ENCODE measurements at regions not wholly inside any gene's neighbourhood (a gene's known extent, or its start where the extent isn't known, plus 50 kb on each side); places are given as distances from the start of the nearest gene placed in this dataset.

- no peak for DNase-seq
- WGBS (ENCODE audit: low lambda C conversion rate) = 46% methylated on average over 8 of the region's 8 CpGs
- ChIA-PET POLR2A (no interaction called here), CTCF (no interaction called here)
- Histone ChIP-seq H3K4me2 (no peak overlapping the region), H3K4me1 (ENCODE audit: control insufficient read depth in 1 of 2, insufficient read depth in 2 of 2, low read depth in 1 of 2, low read length in 1 of 2) (no peaks in the 10 kb centered on the region), H3K27ac (ENCODE audit: low read depth in 2 of 2, low read length in 1 of 2) (no peak overlapping the region), H3K9me2 (no peaks in the 10 kb centered on the region), H3F3A (replicated peaks; ENCODE audit: insufficient read depth) (no peaks in the 10 kb centered on the region), H3K27me3 (ENCODE audit: insufficient read depth) (no peaks in the 10 kb centered on the region), H4K20me1 (ENCODE audit: insufficient read depth) (no peaks in the 10 kb centered on the region), H3K36me3 (replicated peaks in 1 of 2; ENCODE audit: control insufficient read depth in 1 of 2, insufficient read depth in 2 of 2, low read length in 1 of 2) (no peaks in the 10 kb centered on the region), H3K9me3 (no peaks in the 10 kb centered on the region), H3K79me2 (ENCODE audit: insufficient read depth) (no peaks in the 10 kb centered on the region), H3K4me3 (ENCODE audit: low read depth in 2 of 2, low read length in 1 of 2) (no peak overlapping the region), H2AFZ (ENCODE audit: low read depth) (no peak overlapping the region), H3K9ac (no peak overlapping the region)
- TF ChIP-seq RCOR1 (IDR thresholded peaks at IDR 0.05; ENCODE audit: low read length) = no peak
- TF ChIP-seq MEF2A (IDR thresholded peaks at IDR 0.05; ENCODE audit: borderline replicate concordance, low read depth) = no peak
- no peak for TF ChIP-seq USF1 (IDR thresholded peaks at IDR 0.05; ENCODE audit: borderline replicate concordance, low read depth)
- TF ChIP-seq CHD2 (IDR thresholded peaks at IDR 0.05; ENCODE audit: low read length, partially characterized antibody) = no peak
- no peak for TF ChIP-seq YY1 (IDR thresholded peaks at IDR 0.05; ENCODE audit: low read depth)
- no peak for TF ChIP-seq ZBTB33 (IDR thresholded peaks at IDR 0.05; ENCODE audit: borderline replicate concordance, low read depth)
- no peak for TF ChIP-seq JUND (IDR thresholded peaks at IDR 0.05)
- TF ChIP-seq SMC3 (IDR thresholded peaks at IDR 0.05; ENCODE audit: low read depth, low read length) = no peak
- no peak for TF ChIP-seq GABPA (IDR thresholded peaks at IDR 0.05; ENCODE audit: low read depth)
- TF ChIP-seq TEAD4 (IDR thresholded peaks at IDR 0.05; ENCODE audit: borderline replicate concordance, insufficient read depth) = no peak
- TF ChIP-seq RFX5 (IDR thresholded peaks at IDR 0.05; ENCODE audit: low read length) = no peak
- no peak for TF ChIP-seq EZH2phosphoT487 (IDR thresholded peaks at IDR 0.05; ENCODE audit: borderline replicate concordance, low read depth)
- TF ChIP-seq ELF1 (IDR thresholded peaks at IDR 0.05) = no peak
- no peak for TF ChIP-seq SIN3A (IDR thresholded peaks at IDR 0.05; ENCODE audit: borderline replicate concordance, low read depth, low read length)
Measured at GRCh38 chr12:115687094-115687493, 590.4 kb downstream of the MED13L start.

- H3K9ac ChIP-seq = no peak overlapping the region
- no peak overlapping the region for H3K4me3 ChIP-seq (ENCODE audit: low read depth in 2 of 2, low read length in 1 of 2)
- H3F3A ChIP-seq (replicated peaks; ENCODE audit: insufficient read depth) = no peaks in the 10 kb centered on the region
- no peak overlapping the region for H3K4me2 ChIP-seq
- H3K9me3 ChIP-seq = no peaks in the 10 kb centered on the region
- WGBS (ENCODE audit: low lambda C conversion rate) = 37% methylated on average over 5 of the region's 5 CpGs
- no peaks in the 10 kb centered on the region for H4K20me1 ChIP-seq (ENCODE audit: insufficient read depth)
- ChIA-PET CTCF (no interaction called here), POLR2A (no interaction called here)
- no peaks in the 10 kb centered on the region for H3K36me3 ChIP-seq (replicated peaks in 1 of 2; ENCODE audit: control insufficient read depth in 1 of 2, insufficient read depth in 2 of 2, low read length in 1 of 2)
- no peaks in the 10 kb centered on the region for H3K9me2 ChIP-seq
- H3K27ac ChIP-seq (ENCODE audit: low read depth in 2 of 2, low read length in 1 of 2) = no peak overlapping the region
- H3K27me3 ChIP-seq (ENCODE audit: insufficient read depth) = no peaks in the 10 kb centered on the region
- H2AFZ ChIP-seq (ENCODE audit: low read depth) = no peak overlapping the region
- no peak for DNase-seq
- no peaks in the 10 kb centered on the region for H3K79me2 ChIP-seq (ENCODE audit: insufficient read depth)
- H3K4me1 ChIP-seq (ENCODE audit: control insufficient read depth in 1 of 2, insufficient read depth in 2 of 2, low read depth in 1 of 2, low read length in 1 of 2) = no peaks in the 10 kb centered on the region
- TF ChIP-seq YY1 (IDR thresholded peaks at IDR 0.05; ENCODE audit: low read depth) = no peak
- TF ChIP-seq NRF1 (IDR thresholded peaks at IDR 0.05; ENCODE audit: low read depth, low read length) = no peak
- TF ChIP-seq EP300 (IDR thresholded peaks at IDR 0.05; ENCODE audit: borderline replicate concordance in 1 of 2, low read depth in 1 of 2, low read length in 1 of 2) = no peak
- TF ChIP-seq SIN3A (IDR thresholded peaks at IDR 0.05; ENCODE audit: borderline replicate concordance, low read depth, low read length) = no peak
- no peak for TF ChIP-seq EZH2phosphoT487 (IDR thresholded peaks at IDR 0.05; ENCODE audit: borderline replicate concordance, low read depth)
- TF ChIP-seq JUND (IDR thresholded peaks at IDR 0.05) = no peak
- TF ChIP-seq CTCF (IDR thresholded peaks at IDR 0.05) = no peak
- no peak for TF ChIP-seq MAX (IDR thresholded peaks at IDR 0.05; ENCODE audit: low read depth)
- no peak for TF ChIP-seq USF2 (IDR thresholded peaks at IDR 0.05; ENCODE audit: borderline replicate concordance, low read depth, low read length)
- TF ChIP-seq GATA2 (CRISPR knock-in tag; IDR thresholded peaks at IDR 0.05) = no peak
- TF ChIP-seq ELF1 (IDR thresholded peaks at IDR 0.05) = no peak
- no peak for TF ChIP-seq GABPA (IDR thresholded peaks at IDR 0.05; ENCODE audit: low read depth)
- no peak for TF ChIP-seq FOSL2 (IDR thresholded peaks at IDR 0.05; ENCODE audit: borderline replicate concordance, low read depth)
- TF ChIP-seq MXI1 (IDR thresholded peaks at IDR 0.05; ENCODE audit: low read depth, low read length) = no peak
- TF ChIP-seq SMC3 (IDR thresholded peaks at IDR 0.05; ENCODE audit: low read depth, low read length) = no peak
- TF ChIP-seq RCOR1 (IDR thresholded peaks at IDR 0.05; ENCODE audit: low read length) = no peak
Measured at GRCh38 chr12:115683240-115683780, 594.2 kb downstream of the MED13L start.

Measured in SK-N-SH (cell line).